HG02884 (cell line): ENCODE measurements at regions not wholly inside any gene's neighbourhood (a gene's known extent, or its start where the extent isn't known, plus 50 kb on each side); places are given as distances from the start of the nearest gene placed in this dataset.
"Not testable (repeated sequence)": the region's sequence is repeated elsewhere in the genome, so short reads cannot be mapped to it uniquely, and the experiment has no call there.

ENCODE experiments used
- ATAC-seq: cut with Tn5 transposase; IDR thresholded peaks from one replicate; pipeline ENCODE4 v1.9.1; 2021; ENCODE audit warnings: mild to moderate bottlenecking, moderate library complexity; ENCODE audit not compliant: unreplicated experiment

- no peak for ATAC-seq
Observed at GRCh38 chr4:179607003-179607402, 2164.8 kb upstream of the AGA start.

GRCh38 chr4:179615704-179616103, 2173.5 kb upstream of the AGA start:
- ATAC-seq: no peak

- ATAC-seq: no peak
Observed at GRCh38 chr4:179618966-179619365, 2176.7 kb upstream of the AGA start.

GRCh38 chr4:179624768-179625181, 2182.5 kb upstream of the AGA start:
- no peak for ATAC-seq

- ATAC-seq: no peak
Observed at GRCh38 chr4:179625406-179625805, 2183.2 kb upstream of the AGA start.

- no peak for ATAC-seq
Observed at GRCh38 chr4:179626687-179627086, 2184.4 kb upstream of the AGA start.

GRCh38 chr4:179631321-179631720, 2189.1 kb upstream of the AGA start:
- no peak for ATAC-seq

GRCh38 chr4:179634862-179635261, 2192.6 kb upstream of the AGA start:
- no peak for ATAC-seq

- ATAC-seq: no peak
Observed at GRCh38 chr4:179662522-179662921, 2220.3 kb upstream of the AGA start.

- ATAC-seq: no peak
Observed at GRCh38 chr4:179663641-179664429, 2221.6 kb upstream of the AGA start.

- ATAC-seq: no peak
Observed at GRCh38 chr4:179664430-179665027, 2222.3 kb upstream of the AGA start.

GRCh38 chr4:179666226-179666625, 2224.0 kb upstream of the AGA start:
- ATAC-seq: no peak

- ATAC-seq: no peak
Observed at GRCh38 chr4:179671609-179672008, 2229.4 kb upstream of the AGA start.

GRCh38 chr4:179678093-179678814, 2236.0 kb upstream of the AGA start:
- ATAC-seq: no peak

- ATAC-seq: not testable (repeated sequence)
Observed at GRCh38 chr4:179683661-179684060, 2241.4 kb upstream of the AGA start.

- no peak for ATAC-seq
Observed at GRCh38 chr4:179692222-179692621, 2250.0 kb upstream of the AGA start.

GRCh38 chr4:179695175-179695574, 2252.9 kb upstream of the AGA start:
- no peak for ATAC-seq

GRCh38 chr4:179698321-179698720, 2256.1 kb upstream of the AGA start:
- ATAC-seq: no peak

GRCh38 chr4:179709961-179710624, 2267.9 kb upstream of the AGA start:
- no peak for ATAC-seq

GRCh38 chr4:179719766-179720450, 2277.7 kb upstream of the AGA start:
- no peak for ATAC-seq

GRCh38 chr4:179726491-179726890, 2284.3 kb upstream of the AGA start:
- not testable (repeated sequence) for ATAC-seq
